ENCODE measurements at regions not wholly inside any gene's neighbourhood (a gene's known extent, or its start where the extent isn't known, plus 50 kb on each side); places are given as distances from the start of the nearest gene placed in this dataset.

- H3K27ac ChIP-seq (ENCODE audit: low read length), result no peak overlapping the region
- H3K4me3 ChIP-seq (ENCODE audit: low read length), result no peak overlapping the region
- H3K36me3 ChIP-seq (ENCODE audit: insufficient read depth, low read depth, low read length), result no peaks in the 10 kb centered on the region
- H3K27me3 ChIP-seq (ENCODE audit: insufficient read depth, low read length), result no peaks in the 10 kb centered on the region
- no peaks in the 10 kb centered on the region for H3K9me3 ChIP-seq (ENCODE audit: insufficient read depth, low read depth, low read length)
- no peak overlapping the region for H3K9ac ChIP-seq (ENCODE audit: low read depth, low read length)
- H3K4me1 ChIP-seq (ENCODE audit: insufficient read depth, low read length), result peaks cover 9% of the 10 kb centered on the region
Measured at GRCh38 chr18:50458796-50459195, 84.0 kb downstream of the SKA1 start.

DNA sequence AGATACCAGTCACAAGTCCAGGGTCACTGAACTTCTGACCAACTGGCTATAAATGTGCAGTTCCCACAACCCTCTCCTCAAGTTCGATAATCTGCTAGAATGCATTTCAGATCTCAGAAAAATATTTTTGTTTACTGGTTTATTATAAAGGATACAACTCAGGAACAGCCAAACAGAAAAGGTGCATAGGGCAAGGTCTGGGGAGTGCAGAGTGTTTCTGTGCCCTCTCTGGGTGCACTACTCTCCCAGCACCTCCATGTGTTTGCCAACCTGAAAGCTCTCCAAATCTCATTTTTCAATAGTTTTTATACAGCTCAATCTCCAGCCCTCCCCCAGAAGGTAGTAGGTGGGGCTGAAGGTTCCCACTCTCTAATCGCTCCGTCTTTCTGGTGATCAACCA is 85.2 kb downstream of the SKA1 start:
- Histone ChIP-seq H3K9ac (ENCODE audit: low read depth, low read length) (no peak overlapping the region), H3K27me3 (ENCODE audit: insufficient read depth, low read length) (no peaks in the 10 kb centered on the region), H3K4me3 (ENCODE audit: low read length) (no peak overlapping the region), H3K4me1 (ENCODE audit: insufficient read depth, low read length) (peaks cover 9% of the 10 kb centered on the region), H3K27ac (ENCODE audit: low read length) (no peak overlapping the region), H3K36me3 (ENCODE audit: insufficient read depth, low read depth, low read length) (no peaks in the 10 kb centered on the region), H3K9me3 (ENCODE audit: insufficient read depth, low read depth, low read length) (no peaks in the 10 kb centered on the region)

DNA sequence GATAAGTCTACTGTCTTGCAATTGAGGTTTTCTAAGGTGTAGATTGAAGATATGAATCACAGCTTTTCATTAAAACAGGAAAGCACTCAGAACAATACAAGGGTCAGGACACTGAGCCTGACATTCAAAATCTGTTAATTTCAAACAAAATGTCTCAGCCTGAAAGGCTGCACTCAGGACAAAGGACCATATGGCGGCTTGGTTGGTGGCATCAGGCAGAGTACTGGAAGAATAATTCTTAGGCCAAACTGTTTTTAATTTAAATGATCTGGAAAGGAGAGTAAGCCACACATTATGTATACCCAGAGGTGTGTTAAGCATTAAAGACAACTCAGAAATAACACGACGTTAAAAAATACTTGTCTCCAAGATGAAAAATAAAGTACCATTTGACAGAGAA is 85.9 kb downstream of the SKA1 start:
- Histone ChIP-seq H3K9me3 (ENCODE audit: insufficient read depth, low read depth, low read length) (no peaks in the 10 kb centered on the region), H3K27me3 (ENCODE audit: insufficient read depth, low read length) (no peaks in the 10 kb centered on the region), H3K27ac (ENCODE audit: low read length) (no peak overlapping the region), H3K4me3 (ENCODE audit: low read length) (no peak overlapping the region), H3K9ac (ENCODE audit: low read depth, low read length) (no peak overlapping the region), H3K4me1 (ENCODE audit: insufficient read depth, low read length) (peaks cover 9% of the 10 kb centered on the region), H3K36me3 (ENCODE audit: insufficient read depth, low read depth, low read length) (no peaks in the 10 kb centered on the region)

GRCh38 chr18:50461251-50461650 is 86.4 kb downstream of the SKA1 start:
- Histone ChIP-seq H3K36me3 (ENCODE audit: insufficient read depth, low read depth, low read length) (no peaks in the 10 kb centered on the region), H3K9me3 (ENCODE audit: insufficient read depth, low read depth, low read length) (no peaks in the 10 kb centered on the region), H3K27ac (ENCODE audit: low read length) (no peak overlapping the region), H3K4me1 (ENCODE audit: insufficient read depth, low read length) (peaks cover 9% of the 10 kb centered on the region), H3K4me3 (ENCODE audit: low read length) (no peak overlapping the region), H3K9ac (ENCODE audit: low read depth, low read length) (no peak overlapping the region), H3K27me3 (ENCODE audit: insufficient read depth, low read length) (no peaks in the 10 kb centered on the region)

- Histone ChIP-seq H3K27ac (ENCODE audit: low read length) (no peak overlapping the region), H3K9me3 (ENCODE audit: insufficient read depth, low read depth, low read length) (no peaks in the 10 kb centered on the region), H3K4me1 (ENCODE audit: insufficient read depth, low read length) (no peaks in the 10 kb centered on the region), H3K27me3 (ENCODE audit: insufficient read depth, low read length) (no peaks in the 10 kb centered on the region), H3K36me3 (ENCODE audit: insufficient read depth, low read depth, low read length) (no peaks in the 10 kb centered on the region), H3K9ac (ENCODE audit: low read depth, low read length) (no peak overlapping the region), H3K4me3 (ENCODE audit: low read length) (no peak overlapping the region)
Measured at GRCh38 chr18:50465211-50466153, 90.6 kb downstream of the SKA1 start.

DNA sequence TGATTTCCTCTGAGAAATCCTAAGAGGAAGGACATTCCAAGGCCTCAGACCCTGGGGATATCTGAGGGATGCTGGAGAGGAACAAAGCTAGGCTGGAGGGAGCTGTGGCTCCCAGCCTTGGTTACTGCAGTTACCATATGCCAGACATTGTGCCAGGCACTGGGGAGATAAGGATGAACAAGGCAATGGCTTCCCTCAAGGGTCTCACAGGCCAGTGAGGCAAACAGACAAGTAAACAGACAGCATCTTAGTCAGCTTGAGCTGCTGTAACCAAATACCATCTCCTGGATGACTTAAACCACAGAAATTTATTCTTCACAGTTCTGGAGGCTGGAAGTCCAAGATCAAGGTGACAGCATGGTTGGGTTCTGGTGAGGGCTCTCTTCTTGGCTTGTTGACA is 91.8 kb downstream of the SKA1 start:
- no peak overlapping the region for H3K27ac ChIP-seq (ENCODE audit: low read length)
- H3K4me1 ChIP-seq (ENCODE audit: insufficient read depth, low read length), result no peaks in the 10 kb centered on the region
- H3K27me3 ChIP-seq (ENCODE audit: insufficient read depth, low read length), result no peaks in the 10 kb centered on the region
- H3K9ac ChIP-seq (ENCODE audit: low read depth, low read length), result no peak overlapping the region
- H3K4me3 ChIP-seq (ENCODE audit: low read length), result no peak overlapping the region
- no peaks in the 10 kb centered on the region for H3K9me3 ChIP-seq (ENCODE audit: insufficient read depth, low read depth, low read length)
- H3K36me3 ChIP-seq (ENCODE audit: insufficient read depth, low read depth, low read length), result no peaks in the 10 kb centered on the region

- no peaks in the 10 kb centered on the region; the same call in 1 of the 2 replicates for H3K27me3 ChIP-seq (ENCODE audit: insufficient read depth, low read length)
- H3K9ac ChIP-seq (ENCODE audit: low read depth, low read length), result no peak overlapping the region
- H3K9me3 ChIP-seq (ENCODE audit: insufficient read depth, low read depth, low read length), result no peaks in the 10 kb centered on the region
- no peaks in the 10 kb centered on the region for H3K36me3 ChIP-seq (ENCODE audit: insufficient read depth, low read depth, low read length)
- no peak overlapping the region for H3K4me3 ChIP-seq (ENCODE audit: low read length)
- H3K27ac ChIP-seq (ENCODE audit: low read length), result no peak overlapping the region
- no peaks in the 10 kb centered on the region for H3K4me1 ChIP-seq (ENCODE audit: insufficient read depth, low read length)
Measured at GRCh38 chr18:50468807-50469206, 91.1 kb upstream of the MAPK4 start.

- Histone ChIP-seq H3K4me1 (ENCODE audit: insufficient read depth, low read length) (no peaks in the 10 kb centered on the region), H3K4me3 (ENCODE audit: low read length) (no peak overlapping the region), H3K9ac (ENCODE audit: low read depth, low read length) (no peak overlapping the region), H3K9me3 (ENCODE audit: insufficient read depth, low read depth, low read length) (no peaks in the 10 kb centered on the region), H3K27me3 (ENCODE audit: insufficient read depth, low read length) (no peaks in the 10 kb centered on the region; the same call in 1 of the 2 replicates), H3K36me3 (ENCODE audit: insufficient read depth, low read depth, low read length) (no peaks in the 10 kb centered on the region), H3K27ac (ENCODE audit: low read length) (no peak overlapping the region)
Measured at GRCh38 chr18:50469380-50469781, 90.5 kb upstream of the MAPK4 start.

DNA sequence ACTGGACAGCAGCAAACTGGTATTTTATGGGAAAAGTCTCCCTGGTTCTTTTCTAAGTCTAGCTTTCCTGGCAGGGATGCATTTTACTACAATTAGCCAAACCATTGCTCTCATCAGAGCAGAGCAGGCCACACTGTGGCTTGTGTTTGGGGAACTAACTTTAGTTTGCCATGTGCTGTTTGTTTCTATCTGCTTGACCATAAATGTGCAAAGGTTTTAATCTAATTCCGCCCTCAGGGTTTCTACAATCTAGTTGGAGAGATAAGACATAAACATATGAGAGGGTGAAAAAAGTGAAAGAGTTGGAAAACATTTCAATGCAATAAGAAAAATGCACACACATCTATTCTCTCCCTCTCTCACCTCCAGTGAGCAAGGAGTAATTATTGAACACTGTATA is 86.9 kb upstream of the MAPK4 start:
- Histone ChIP-seq H3K27ac (ENCODE audit: low read length) (no peak overlapping the region), H3K9ac (ENCODE audit: low read depth, low read length) (no peak overlapping the region), H3K36me3 (ENCODE audit: insufficient read depth, low read depth, low read length) (no peaks in the 10 kb centered on the region), H3K9me3 (ENCODE audit: insufficient read depth, low read depth, low read length) (no peaks in the 10 kb centered on the region), H3K27me3 (ENCODE audit: insufficient read depth, low read length) (no peaks in the 10 kb centered on the region; the same call in 1 of the 2 replicates), H3K4me3 (ENCODE audit: low read length) (no peak overlapping the region), H3K4me1 (ENCODE audit: insufficient read depth, low read length) (no peaks in the 10 kb centered on the region)

DNA sequence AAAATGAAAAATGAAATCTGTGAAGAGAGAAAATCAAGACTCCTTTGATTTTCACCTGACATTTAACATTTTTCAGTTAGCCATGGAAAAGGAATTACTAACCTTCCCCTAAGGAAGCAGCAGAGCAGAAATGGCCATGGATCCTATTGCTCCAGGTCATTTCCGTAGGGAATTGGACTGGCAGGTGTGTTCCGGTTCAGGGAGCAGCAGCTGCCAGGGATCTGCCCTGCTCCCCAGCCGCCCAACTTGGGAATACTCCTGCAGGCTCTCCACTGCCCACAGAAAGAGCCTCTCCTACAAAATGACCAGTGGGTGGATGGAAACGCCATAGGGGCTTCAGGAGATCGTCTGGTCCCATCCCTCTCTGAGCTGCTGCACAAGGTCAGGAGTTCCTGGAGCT is 86.0 kb upstream of the MAPK4 start:
- no peak overlapping the region for H3K27ac ChIP-seq (ENCODE audit: low read length)
- H3K4me3 ChIP-seq (ENCODE audit: low read length), result no peak overlapping the region
- H3K9ac ChIP-seq (ENCODE audit: low read depth, low read length), result no peak overlapping the region
- no peaks in the 10 kb centered on the region; the same call in 1 of the 2 replicates for H3K27me3 ChIP-seq (ENCODE audit: insufficient read depth, low read length)
- no peaks in the 10 kb centered on the region for H3K4me1 ChIP-seq (ENCODE audit: insufficient read depth, low read length)
- no peaks in the 10 kb centered on the region for H3K9me3 ChIP-seq (ENCODE audit: insufficient read depth, low read depth, low read length)
- no peaks in the 10 kb centered on the region for H3K36me3 ChIP-seq (ENCODE audit: insufficient read depth, low read depth, low read length)

DNA sequence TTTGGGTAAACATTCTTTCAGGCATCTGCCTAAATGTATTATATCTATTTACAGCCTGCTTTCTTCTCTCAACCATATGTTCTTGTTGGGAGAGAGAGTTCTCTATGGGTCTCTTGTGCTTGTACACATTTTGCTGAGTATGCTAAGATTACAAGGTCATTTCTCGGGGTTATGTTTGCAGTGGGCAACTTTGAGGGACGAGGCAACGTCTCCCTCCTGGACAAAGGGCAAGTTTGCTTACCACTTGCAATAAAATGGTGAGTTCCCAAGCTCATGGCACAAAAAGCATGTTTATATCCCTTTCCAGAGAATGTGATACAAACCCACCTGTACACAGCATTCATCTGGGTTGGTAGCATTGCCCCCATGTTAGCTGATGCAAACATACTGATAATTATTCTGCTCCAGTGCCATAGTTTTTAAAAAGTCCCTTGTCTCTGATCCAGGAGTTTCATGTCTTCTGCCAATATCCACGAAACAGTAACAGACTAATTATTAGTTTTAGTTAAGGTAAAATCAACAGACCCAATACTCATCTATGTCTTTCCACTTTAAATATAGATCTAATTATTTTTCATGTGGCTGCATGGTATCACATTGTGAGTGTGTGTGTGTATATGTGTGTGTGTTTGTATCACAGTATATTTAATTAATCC is 84.2 kb upstream of the MAPK4 start:
- Histone ChIP-seq H3K9me3 (ENCODE audit: insufficient read depth, low read depth, low read length) (no peaks in the 10 kb centered on the region), H3K4me3 (ENCODE audit: low read length) (no peak overlapping the region)

GRCh38 chr18:50492097-50492496 is 67.8 kb upstream of the MAPK4 start:
- Histone ChIP-seq H3K4me3 (ENCODE audit: low read length) (no peak overlapping the region), H3K36me3 (ENCODE audit: insufficient read depth, low read depth, low read length) (no peaks in the 10 kb centered on the region), H3K27me3 (ENCODE audit: insufficient read depth, low read length) (no peaks in the 10 kb centered on the region), H3K9ac (ENCODE audit: low read depth, low read length) (no peak overlapping the region), H3K4me1 (ENCODE audit: insufficient read depth, low read length) (no peaks in the 10 kb centered on the region), H3K9me3 (ENCODE audit: insufficient read depth, low read depth, low read length) (peaks cover 4% of the 10 kb centered on the region), H3K27ac (ENCODE audit: low read length) (no peak overlapping the region)

More for the DNA sequence above, 84.2 kb upstream of the MAPK4 start:
- H3K27me3 ChIP-seq (ENCODE audit: insufficient read depth, low read length), result no peaks in the 10 kb centered on the region; the same call in 1 of the 2 replicates
- no peak overlapping the region for H3K9ac ChIP-seq (ENCODE audit: low read depth, low read length)
- H3K27ac ChIP-seq (ENCODE audit: low read length), result no peak overlapping the region
- H3K36me3 ChIP-seq (ENCODE audit: insufficient read depth, low read depth, low read length), result no peaks in the 10 kb centered on the region
- no peaks in the 10 kb centered on the region for H3K4me1 ChIP-seq (ENCODE audit: insufficient read depth, low read length)

All from iPS-20b (cell line).